ENCODE measurements at regions not wholly inside any gene's neighbourhood (a gene's known extent, or its start where the extent isn't known, plus 50 kb on each side); places are given as distances from the start of the nearest gene placed in this dataset.

- TF ChIP-seq, protein P1, sequence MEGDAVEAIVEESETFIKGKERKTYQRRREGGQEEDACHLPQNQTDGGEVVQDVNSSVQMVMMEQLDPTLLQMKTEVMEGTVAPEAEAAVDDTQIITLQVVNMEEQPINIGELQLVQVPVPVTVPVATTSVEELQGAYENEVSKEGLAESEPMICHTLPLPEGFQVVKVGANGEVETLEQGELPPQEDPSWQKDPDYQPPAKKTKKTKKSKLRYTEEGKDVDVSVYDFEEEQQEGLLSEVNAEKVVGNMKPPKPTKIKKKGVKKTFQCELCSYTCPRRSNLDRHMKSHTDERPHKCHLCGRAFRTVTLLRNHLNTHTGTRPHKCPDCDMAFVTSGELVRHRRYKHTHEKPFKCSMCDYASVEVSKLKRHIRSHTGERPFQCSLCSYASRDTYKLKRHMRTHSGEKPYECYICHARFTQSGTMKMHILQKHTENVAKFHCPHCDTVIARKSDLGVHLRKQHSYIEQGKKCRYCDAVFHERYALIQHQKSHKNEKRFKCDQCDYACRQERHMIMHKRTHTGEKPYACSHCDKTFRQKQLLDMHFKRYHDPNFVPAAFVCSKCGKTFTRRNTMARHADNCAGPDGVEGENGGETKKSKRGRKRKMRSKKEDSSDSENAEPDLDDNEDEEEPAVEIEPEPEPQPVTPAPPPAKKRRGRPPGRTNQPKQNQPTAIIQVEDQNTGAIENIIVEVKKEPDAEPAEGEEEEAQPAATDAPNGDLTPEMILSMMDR (IDR thresholded peaks at IDR 0.05) = no peak
Observed at GRCh38 chr1:83012950-83013349, 986.0 kb downstream of the TTLL7 start.

DNA sequence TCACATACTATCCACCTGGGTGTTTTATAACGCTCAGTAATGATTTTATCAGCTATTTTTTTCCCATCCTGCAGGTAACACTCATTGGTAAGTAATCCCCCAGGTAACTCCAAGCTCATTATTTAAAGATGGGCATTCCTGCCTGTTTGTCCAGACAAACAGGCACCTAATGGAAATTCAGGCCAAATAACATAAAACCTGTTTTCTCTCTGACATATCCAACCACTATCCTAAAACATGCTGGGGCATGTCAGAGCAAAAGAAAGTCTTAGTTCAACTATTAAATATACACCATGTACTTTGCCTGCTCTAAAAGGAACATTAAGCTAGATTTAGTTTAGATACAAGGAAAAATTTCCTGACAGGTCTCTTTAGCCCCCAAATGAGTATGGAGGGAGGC lies 987.7 kb downstream of the TTLL7 start:
- TF ChIP-seq, protein P1 (IDR thresholded peaks at IDR 0.05) = no peak

DNA sequence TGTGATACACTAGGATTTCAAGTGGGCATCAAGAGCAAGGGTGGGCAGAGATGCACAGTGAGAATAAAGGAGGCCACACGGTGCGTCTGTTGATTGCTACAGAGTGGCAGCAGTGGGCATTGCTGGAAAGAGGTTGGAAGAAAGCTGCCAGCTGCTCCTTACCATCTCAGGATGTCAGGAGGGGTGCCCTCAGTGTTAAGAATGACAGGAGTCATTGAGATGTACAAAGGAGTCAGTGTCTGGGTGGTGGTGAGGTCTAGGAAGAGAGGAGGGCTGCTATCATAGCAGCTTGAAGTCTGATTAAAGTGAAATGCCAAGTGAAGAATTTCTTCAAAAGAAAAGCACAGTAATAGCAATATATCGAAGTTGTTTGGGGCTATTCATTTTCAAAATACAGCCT lies 992.7 kb downstream of the TTLL7 start:
- TF ChIP-seq, protein P1 (IDR thresholded peaks at IDR 0.05) = no peak

GRCh38 chr1:83000286-83000685 lies 998.6 kb downstream of the TTLL7 start:
- TF ChIP-seq, protein P1 (IDR thresholded peaks at IDR 0.05) = no peak

GRCh38 chr1:82995951-82996350 lies 1003.0 kb downstream of the TTLL7 start:
- TF ChIP-seq, protein P1 (IDR thresholded peaks at IDR 0.05) = no peak

- TF ChIP-seq, protein P1 (IDR thresholded peaks at IDR 0.05) = no peak
Observed at GRCh38 chr1:82994616-82995263, 1004.2 kb downstream of the TTLL7 start.

GRCh38 chr1:82991569-82991968 lies 1007.4 kb downstream of the TTLL7 start:
- TF ChIP-seq, protein P1 (IDR thresholded peaks at IDR 0.05) = no peak
